MM.1S (cell line): ENCODE measurements at regions not wholly inside any gene's neighbourhood (a gene's known extent, or its start where the extent isn't known, plus 50 kb on each side); places are given as distances from the start of the nearest gene placed in this dataset.

Experiments used
- EZH2 ChIP-seq: fragments of 300-600 bp; sonication (generic); optimal IDR thresholded peaks from 2 replicates; pipeline ENCODE3; 2017; ENCODE audit warnings: low read depth, mild to moderate bottlenecking, antibody characterized with exemption, low read length, mixed read lengths
- TF ChIP-seq, protein P1 (sequence below): fragments of 300-600 bp; sonication (generic); IDR thresholded peaks from 2 replicates; pipeline ENCODE4 v1.5.1; 2016; ENCODE audit warnings: antibody characterized with exemption, low read length, mixed read lengths

GRCh38 chr6:4714961-4715501 is 61.2 kb upstream of the CDYL start:
- TF ChIP-seq, protein P1, sequence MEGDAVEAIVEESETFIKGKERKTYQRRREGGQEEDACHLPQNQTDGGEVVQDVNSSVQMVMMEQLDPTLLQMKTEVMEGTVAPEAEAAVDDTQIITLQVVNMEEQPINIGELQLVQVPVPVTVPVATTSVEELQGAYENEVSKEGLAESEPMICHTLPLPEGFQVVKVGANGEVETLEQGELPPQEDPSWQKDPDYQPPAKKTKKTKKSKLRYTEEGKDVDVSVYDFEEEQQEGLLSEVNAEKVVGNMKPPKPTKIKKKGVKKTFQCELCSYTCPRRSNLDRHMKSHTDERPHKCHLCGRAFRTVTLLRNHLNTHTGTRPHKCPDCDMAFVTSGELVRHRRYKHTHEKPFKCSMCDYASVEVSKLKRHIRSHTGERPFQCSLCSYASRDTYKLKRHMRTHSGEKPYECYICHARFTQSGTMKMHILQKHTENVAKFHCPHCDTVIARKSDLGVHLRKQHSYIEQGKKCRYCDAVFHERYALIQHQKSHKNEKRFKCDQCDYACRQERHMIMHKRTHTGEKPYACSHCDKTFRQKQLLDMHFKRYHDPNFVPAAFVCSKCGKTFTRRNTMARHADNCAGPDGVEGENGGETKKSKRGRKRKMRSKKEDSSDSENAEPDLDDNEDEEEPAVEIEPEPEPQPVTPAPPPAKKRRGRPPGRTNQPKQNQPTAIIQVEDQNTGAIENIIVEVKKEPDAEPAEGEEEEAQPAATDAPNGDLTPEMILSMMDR, result no peak
- TF ChIP-seq EZH2, result no peak
